Stimulated activated naive CD8-positive, alpha-beta T cell treated with anti-CD3 and anti-CD28 coated beads, Interleukin-15, Interleukin-2, amounts not matched to agents 100 ng/mL and 50 ng/mL, for 24 hours (primary cell): ENCODE measurements at regions not wholly inside any gene's neighbourhood (a gene's known extent, or its start where the extent isn't known, plus 50 kb on each side); places are given as distances from the start of the nearest gene placed in this dataset.

Experiments used
- H3K27ac Mint-ChIP-seq: one replicate; pipeline ENCODE4 v1.8.0; 2021; ENCODE audit warnings: mild to moderate bottlenecking, mixed read lengths
- H3K27me3 Mint-ChIP-seq: one replicate; pipeline ENCODE4 v1.8.0; 2021; ENCODE audit warnings: mixed read lengths
- H3K36me3 Mint-ChIP-seq: one replicate; pipeline ENCODE4 v1.8.0; 2021; ENCODE audit warnings: low read depth, mixed read lengths
- H3K4me1 Mint-ChIP-seq: one replicate; pipeline ENCODE4 v1.8.0; 2021; ENCODE audit warnings: low read depth, mixed read lengths
- H3K4me3 Mint-ChIP-seq: one replicate; pipeline ENCODE4 v1.8.0; 2021; ENCODE audit warnings: mild to moderate bottlenecking, mixed read lengths
- H3K9me3 Mint-ChIP-seq: one replicate; pipeline ENCODE4 v1.8.0; 2021; ENCODE audit warnings: mixed read lengths

DNA sequence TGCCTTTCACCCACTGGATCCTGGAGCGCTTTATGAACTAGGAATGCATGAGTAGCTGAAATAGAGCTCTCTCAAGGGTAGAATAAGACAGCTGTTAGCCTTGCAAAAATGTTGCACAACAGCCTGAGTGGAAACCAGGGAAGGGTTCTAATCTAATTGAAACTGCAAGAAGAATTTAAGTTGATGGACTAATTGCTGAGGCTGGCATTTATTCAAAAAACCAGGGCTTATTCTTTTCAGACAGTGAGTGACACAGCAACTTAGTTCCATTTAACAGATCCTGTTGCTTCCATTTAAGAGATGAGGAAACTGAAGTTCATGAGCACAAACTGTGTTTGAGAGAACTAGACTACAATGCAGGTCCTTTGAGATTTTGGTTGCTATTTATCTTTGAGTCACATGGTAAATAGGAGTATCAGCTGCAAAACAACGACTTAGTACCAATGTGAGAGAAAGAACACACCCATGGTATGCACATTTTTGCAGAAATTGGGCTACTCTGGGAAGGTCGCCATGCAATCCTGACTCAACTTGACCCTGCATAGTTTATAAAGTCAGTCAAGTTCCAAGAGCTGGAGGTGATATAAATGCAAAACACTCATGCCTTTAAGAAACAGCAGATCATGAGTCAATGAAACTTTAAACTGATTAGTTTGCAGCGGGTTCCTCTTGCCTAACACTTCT is 76.4 kb upstream of the PARD3B start:
- Mint-ChIP-seq H3K36me3 (no peaks in the 10 kb centered on the region), H3K4me3 (no peak overlapping the region), H3K27ac (no peak overlapping the region), H3K27me3 (peaks cover 9% of the 10 kb centered on the region), H3K9me3 (no peaks in the 10 kb centered on the region), H3K4me1 (no peaks in the 10 kb centered on the region)

DNA sequence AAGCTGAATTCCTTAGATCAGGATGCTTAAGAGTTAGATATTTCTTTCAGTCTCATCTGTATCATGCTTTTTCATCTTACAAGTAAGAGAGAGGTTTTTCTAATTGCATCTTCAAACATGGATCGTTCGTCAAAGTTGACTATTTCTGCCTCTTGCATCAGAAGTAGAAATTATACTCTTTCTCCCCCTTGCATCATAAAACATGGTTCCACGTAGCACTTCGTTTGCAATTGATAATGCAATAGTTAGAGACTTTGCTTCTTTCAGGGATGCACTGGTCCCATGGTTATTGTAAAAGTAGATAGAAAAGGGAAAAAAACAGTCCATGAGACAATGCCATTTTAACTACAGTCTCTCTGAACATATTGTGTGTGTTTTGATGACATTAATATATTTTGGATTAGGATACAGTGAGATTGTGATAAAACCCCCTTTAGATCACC is 75.1 kb upstream of the PARD3B start:
- H3K4me1 Mint-ChIP-seq, result no peaks in the 10 kb centered on the region
- H3K9me3 Mint-ChIP-seq, result no peaks in the 10 kb centered on the region
- H3K27ac Mint-ChIP-seq, result no peak overlapping the region
- H3K36me3 Mint-ChIP-seq, result no peaks in the 10 kb centered on the region
- H3K27me3 Mint-ChIP-seq, result peaks cover 7% of the 10 kb centered on the region
- H3K4me3 Mint-ChIP-seq, result no peak overlapping the region

DNA sequence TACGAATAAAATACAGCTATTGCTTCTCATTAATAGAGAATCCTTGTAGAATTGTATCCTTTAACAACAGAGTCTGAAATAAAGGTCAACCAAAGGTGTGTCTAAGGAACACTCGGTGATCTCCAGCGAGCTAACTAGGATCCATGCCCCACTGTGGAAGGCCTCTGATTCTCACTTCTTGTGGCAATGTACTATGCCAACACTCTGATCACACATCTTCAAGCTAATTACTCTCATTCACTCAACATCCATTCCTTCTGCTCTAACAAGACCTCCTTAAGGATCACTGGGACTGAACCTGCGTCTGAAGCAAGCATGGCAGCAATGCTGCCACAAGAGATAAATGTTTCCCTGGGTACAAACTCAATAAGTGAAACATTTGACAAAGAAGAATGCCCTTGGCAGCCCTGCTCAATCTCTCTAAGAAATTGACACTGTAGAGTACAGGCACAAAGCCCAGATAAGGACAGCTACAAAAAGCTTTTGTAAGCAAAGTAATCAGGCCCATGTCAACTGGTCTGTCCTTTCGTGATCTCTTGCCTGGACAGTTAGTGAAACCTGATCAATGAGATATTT is 74.6 kb upstream of the PARD3B start:
- Mint-ChIP-seq H3K4me1 (no peaks in the 10 kb centered on the region), H3K27me3 (peaks cover 7% of the 10 kb centered on the region), H3K9me3 (no peaks in the 10 kb centered on the region), H3K27ac (no peak overlapping the region), H3K4me3 (no peak overlapping the region), H3K36me3 (no peaks in the 10 kb centered on the region)

DNA sequence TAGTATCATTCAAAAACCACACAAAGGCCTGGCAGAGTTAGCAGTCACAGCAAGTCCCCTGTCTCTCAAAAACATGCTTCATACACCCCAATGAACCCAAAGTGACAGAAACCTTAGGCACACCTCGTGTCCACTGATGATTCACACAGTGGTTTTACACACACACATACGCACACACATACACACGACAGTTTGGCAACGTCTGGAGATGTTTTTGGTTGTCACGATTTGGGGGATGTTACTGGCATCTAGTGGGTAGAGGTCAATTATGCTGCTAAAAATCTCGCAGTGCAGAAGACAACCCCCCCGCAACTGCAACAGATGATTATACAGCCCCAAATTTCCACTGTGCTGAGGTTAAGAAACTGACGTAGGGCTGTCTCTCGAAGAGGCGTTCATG is 72.9 kb upstream of the PARD3B start:
- H3K4me1 Mint-ChIP-seq, result no peaks in the 10 kb centered on the region
- H3K27ac Mint-ChIP-seq, result no peak overlapping the region
- no peaks in the 10 kb centered on the region for H3K36me3 Mint-ChIP-seq
- no peaks in the 10 kb centered on the region for H3K9me3 Mint-ChIP-seq
- no peak overlapping the region for H3K4me3 Mint-ChIP-seq
- peaks cover 7% of the 10 kb centered on the region for H3K27me3 Mint-ChIP-seq

DNA sequence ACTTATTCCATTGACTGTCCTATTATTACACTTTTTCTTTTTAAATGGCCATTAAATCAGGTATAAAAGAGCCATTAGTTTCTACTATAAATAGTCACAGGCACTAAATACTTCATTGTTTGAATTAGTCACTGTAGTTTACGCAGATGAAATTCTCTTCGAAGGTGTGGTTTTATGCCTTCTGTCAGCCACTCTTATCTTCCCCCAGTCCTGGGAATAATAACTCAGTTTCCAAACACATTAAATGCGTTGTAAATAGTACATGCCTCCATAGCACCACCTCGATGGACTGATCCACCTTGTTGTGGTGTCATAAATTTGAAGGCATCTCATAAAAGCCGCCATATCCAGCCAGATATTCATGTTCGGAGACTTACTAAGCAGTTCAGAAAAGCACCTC is 72.1 kb upstream of the PARD3B start:
- H3K4me3 Mint-ChIP-seq, result no peak overlapping the region

DNA sequence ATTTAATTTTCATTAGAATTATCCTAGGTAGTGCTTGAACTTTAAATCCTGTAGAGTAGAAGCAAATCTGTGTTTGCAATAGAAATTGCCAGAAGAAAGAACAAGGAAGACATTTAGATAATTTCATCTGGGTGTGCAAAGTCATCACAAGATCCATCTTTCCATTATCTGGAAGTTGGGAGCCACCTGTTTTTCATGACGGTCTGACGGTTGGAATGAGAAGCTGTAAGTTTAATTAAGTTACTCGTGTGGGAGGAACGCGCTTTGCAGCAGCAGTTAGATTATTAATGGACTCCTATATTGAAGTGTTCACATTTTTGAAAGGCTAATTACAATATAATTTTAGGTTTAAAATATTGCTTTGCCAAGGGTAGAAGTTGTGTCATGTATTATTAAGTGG is 69.9 kb upstream of the PARD3B start:
- H3K27me3 Mint-ChIP-seq, result no peaks in the 10 kb centered on the region
- no peaks in the 10 kb centered on the region for H3K36me3 Mint-ChIP-seq
- no peak overlapping the region for H3K4me3 Mint-ChIP-seq
- no peaks in the 10 kb centered on the region for H3K4me1 Mint-ChIP-seq
- H3K9me3 Mint-ChIP-seq, result no peaks in the 10 kb centered on the region
- no peak overlapping the region for H3K27ac Mint-ChIP-seq

More for the DNA sequence above, 72.1 kb upstream of the PARD3B start:
- Mint-ChIP-seq H3K9me3 (no peaks in the 10 kb centered on the region), H3K4me1 (no peaks in the 10 kb centered on the region), H3K27me3 (no peaks in the 10 kb centered on the region), H3K27ac (no peak overlapping the region), H3K36me3 (no peaks in the 10 kb centered on the region)

DNA sequence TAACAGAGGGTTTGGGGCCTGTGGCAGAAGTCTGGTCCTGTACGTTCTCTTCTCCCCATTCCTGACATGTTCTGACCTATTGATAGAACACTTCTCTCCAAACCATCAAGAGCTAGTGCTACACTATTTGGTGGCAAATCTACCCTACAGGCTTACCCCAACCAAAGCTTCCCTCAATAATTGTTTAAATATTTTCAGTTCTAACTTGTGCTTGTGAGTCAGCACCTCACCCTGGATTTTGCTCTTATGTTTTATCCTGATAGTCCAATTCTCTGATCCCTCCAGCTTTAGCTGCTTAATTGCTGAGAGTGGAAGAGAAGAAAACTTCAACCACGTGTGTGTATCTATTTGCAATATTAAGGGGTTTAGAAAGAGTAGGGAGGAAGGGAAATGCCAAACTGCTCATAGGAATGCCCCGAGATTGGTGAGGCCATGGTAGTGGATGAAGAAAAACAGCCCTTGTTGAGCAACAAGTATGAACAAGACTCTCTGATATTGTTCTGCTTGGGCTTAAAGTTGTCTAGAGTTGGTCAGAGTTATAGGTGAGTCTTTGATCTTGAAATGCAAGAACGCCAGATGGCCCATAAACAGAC is 67.8 kb upstream of the PARD3B start:
- Mint-ChIP-seq H3K4me3 (no peak overlapping the region), H3K36me3 (no peaks in the 10 kb centered on the region), H3K27ac (no peak overlapping the region), H3K4me1 (no peaks in the 10 kb centered on the region), H3K9me3 (no peaks in the 10 kb centered on the region), H3K27me3 (no peaks in the 10 kb centered on the region)

DNA sequence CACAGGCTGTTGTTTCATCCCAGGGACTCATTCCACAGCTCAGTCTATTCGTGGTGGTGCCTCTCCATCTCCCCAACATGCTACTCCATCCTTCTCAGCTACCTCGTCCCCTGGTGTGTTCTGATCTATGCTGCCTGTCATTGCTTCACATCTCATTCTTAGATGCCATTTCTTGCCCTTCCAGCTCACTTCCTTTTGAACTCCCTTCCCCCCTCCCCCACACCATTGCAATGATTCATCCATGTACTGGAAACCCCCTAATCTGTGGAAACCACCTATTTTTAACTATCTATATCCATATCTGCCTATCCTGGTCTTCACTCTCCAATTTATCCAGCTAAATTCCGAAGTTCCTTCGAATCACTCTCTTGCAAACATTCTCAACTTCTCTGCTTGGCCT is 65.7 kb upstream of the PARD3B start:
- H3K4me1 Mint-ChIP-seq, result no peaks in the 10 kb centered on the region
- no peaks in the 10 kb centered on the region for H3K36me3 Mint-ChIP-seq
- no peak overlapping the region for H3K4me3 Mint-ChIP-seq
- no peaks in the 10 kb centered on the region for H3K27me3 Mint-ChIP-seq
- no peak overlapping the region for H3K27ac Mint-ChIP-seq
- H3K9me3 Mint-ChIP-seq, result no peaks in the 10 kb centered on the region

DNA sequence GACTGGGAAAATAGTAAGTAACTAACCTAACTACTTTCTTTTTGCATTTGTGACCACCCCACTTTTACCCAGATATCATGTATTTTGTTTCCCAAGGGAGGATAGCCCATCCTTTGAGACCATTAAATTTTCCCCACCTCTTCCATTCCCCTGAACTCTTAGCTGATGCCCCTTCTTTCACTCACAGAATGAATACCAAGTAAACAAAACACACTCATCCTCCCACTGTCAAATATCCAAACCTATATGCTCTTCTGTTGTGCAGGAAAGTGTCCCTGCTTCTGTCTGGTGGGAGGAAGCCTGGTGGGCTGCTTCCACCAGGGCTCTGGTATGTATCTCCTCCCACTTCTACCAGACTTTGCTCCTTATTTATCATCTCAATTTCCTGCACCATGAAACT is 64.6 kb upstream of the PARD3B start:
- H3K4me3 Mint-ChIP-seq, result no peak overlapping the region
- H3K9me3 Mint-ChIP-seq, result no peaks in the 10 kb centered on the region
- H3K27ac Mint-ChIP-seq, result no peak overlapping the region
- no peaks in the 10 kb centered on the region for H3K4me1 Mint-ChIP-seq
- no peaks in the 10 kb centered on the region for H3K27me3 Mint-ChIP-seq
- no peaks in the 10 kb centered on the region for H3K36me3 Mint-ChIP-seq

DNA sequence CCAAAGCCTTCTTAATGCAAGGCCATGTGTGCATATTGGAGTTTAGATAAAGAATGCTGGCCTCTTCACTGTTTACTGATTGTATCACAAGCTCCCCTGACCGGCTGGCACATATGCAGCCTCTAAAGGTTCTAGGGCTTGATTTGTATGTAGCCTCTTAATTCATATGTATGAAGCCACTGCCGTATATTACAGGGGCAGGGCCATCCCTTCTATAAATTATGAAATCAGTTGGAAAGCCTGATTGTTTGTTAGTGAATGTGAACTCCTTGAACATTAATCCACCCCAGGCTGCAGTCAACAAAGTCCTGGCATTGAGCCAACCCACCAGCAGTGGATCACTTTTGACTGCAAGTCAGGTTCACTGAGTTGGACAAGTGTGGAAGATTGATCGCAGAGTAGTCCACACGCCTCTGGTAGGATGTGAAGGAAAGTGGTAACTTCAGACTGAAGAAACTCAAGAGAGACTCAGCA is 61.6 kb upstream of the PARD3B start:
- no peak overlapping the region for H3K4me3 Mint-ChIP-seq
- no peaks in the 10 kb centered on the region for H3K9me3 Mint-ChIP-seq
- peaks cover 4% of the 10 kb centered on the region for H3K27me3 Mint-ChIP-seq
- H3K4me1 Mint-ChIP-seq, result no peaks in the 10 kb centered on the region
- H3K27ac Mint-ChIP-seq, result no peak overlapping the region
- H3K36me3 Mint-ChIP-seq, result no peaks in the 10 kb centered on the region

DNA sequence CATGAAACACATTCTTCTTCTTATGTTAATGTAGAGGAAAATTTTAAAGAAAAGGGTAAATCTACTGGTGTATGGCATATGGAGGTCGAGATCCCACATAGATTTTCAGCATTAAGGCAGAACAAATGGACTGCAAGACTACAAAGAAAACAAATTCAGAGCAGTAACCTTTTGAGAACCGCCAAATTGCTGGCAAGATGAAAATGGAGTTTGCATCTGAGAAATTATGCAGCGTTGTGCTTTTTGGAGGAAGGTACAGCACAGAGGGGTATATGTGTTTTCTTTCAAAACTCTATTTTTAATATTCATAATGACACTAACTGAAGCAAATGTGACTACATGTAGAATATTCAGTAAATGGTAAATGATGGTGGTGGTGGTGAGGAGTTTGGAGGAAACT is 59.0 kb upstream of the PARD3B start:
- Mint-ChIP-seq H3K27ac (no peak overlapping the region), H3K4me3 (no peak overlapping the region), H3K4me1 (no peaks in the 10 kb centered on the region), H3K36me3 (no peaks in the 10 kb centered on the region), H3K9me3 (no peaks in the 10 kb centered on the region), H3K27me3 (peaks cover 7% of the 10 kb centered on the region)

DNA sequence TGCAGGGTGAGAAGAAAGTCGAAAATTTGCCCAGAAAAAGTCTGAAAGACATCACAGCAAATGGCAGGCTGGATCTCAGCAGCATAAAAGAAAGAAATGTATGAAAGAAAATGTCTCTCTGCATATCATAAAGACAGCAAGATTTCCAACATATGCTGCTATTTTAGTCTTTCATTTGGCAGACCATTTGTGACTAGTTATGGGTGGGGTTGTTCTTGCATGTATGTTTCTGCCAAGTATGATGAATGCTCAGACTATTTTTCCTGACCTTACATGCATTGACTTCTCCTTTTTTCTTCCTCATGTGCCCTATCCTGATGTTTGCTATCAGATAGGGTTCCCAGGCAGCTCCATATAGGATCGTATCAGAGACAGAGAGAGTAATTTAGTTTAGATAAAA is 58.5 kb upstream of the PARD3B start:
- no peaks in the 10 kb centered on the region for H3K9me3 Mint-ChIP-seq
- no peak overlapping the region for H3K4me3 Mint-ChIP-seq
- H3K36me3 Mint-ChIP-seq, result no peaks in the 10 kb centered on the region
- peaks cover 7% of the 10 kb centered on the region for H3K27me3 Mint-ChIP-seq
- H3K4me1 Mint-ChIP-seq, result no peaks in the 10 kb centered on the region
- H3K27ac Mint-ChIP-seq, result no peak overlapping the region

DNA sequence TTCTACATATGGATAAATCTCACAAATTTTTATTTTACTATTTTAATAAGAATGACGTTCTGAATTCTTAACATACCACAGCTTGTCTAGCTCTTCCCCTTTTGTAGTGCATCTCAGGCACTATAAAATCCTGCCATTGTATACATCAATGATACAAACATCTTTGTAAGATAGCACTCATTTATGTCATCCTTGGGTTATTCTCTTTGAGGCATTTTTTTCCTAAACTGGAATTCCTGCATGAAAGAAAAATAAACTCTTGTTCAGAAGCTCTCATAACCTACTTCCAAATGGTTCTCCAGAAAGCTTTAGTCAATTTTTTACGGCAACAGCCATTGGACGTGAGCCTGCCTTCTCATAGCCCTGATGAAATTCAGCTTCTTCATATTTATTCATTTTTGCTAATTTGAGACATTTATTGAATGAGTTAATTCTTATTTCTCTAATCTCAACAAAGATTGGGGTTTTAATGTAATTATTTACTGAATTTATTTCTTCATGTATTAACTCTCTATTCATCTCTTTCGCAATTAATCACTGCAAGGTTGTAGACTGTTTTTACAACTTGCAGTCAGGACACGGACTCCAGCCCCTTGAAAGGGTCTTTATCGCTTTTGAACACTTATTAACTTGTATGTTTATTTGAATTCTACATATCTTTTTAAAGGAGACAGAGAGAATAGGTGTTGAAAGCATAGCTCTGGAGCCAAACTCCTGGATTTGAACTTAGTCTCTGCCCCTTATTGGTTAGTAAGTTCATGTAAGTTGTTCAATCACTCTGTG is 57.6 kb upstream of the PARD3B start:
- Mint-ChIP-seq H3K4me1 (no peaks in the 10 kb centered on the region), H3K9me3 (no peaks in the 10 kb centered on the region), H3K36me3 (no peaks in the 10 kb centered on the region), H3K27ac (no peak overlapping the region), H3K4me3 (no peak overlapping the region), H3K27me3 (peaks cover 7% of the 10 kb centered on the region)

DNA sequence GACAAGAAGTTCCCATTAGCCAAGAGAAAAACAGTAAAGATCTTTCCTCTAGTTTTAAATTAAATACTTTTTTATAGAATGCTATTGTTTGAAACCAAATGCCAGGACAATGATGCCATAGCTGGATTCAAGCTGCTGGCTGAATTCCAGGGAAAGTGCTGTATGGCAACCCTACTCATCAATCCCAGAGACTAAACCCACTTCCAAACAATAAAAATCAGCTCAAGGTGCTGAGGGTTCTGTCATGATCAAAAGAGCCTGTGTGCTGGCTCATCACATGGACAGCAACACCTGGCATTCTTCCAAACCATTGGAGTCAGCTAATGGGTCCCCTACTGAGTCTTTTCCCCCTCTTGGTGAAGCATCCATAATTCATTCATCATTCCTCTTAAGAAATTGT is 53.7 kb upstream of the PARD3B start:
- no peaks in the 10 kb centered on the region for H3K4me1 Mint-ChIP-seq
- H3K27ac Mint-ChIP-seq, result no peak overlapping the region
- peaks cover 11% of the 10 kb centered on the region for H3K27me3 Mint-ChIP-seq
- no peak overlapping the region for H3K4me3 Mint-ChIP-seq
- H3K9me3 Mint-ChIP-seq, result no peaks in the 10 kb centered on the region
- no peaks in the 10 kb centered on the region for H3K36me3 Mint-ChIP-seq

DNA sequence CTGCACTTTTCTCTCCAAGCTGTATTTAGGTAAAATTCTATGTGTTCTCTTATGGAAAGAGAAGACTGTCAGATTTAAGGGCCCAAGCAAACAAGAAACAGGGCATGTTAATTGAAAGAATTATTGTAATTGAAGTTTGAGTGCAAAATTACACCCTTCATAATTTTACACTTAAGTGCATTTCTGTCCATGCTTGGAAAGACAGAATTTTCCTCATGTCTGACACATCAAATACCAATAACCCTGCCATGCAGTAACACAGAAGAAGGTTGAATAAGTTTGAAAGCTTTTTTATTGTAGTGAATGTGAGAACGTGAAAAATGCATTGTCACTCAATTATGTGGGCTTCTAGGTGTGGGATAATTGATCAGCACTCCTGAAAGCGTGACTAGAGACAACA is 52.9 kb upstream of the PARD3B start:
- peaks cover 7% of the 10 kb centered on the region for H3K27me3 Mint-ChIP-seq
- H3K36me3 Mint-ChIP-seq, result no peaks in the 10 kb centered on the region
- no peaks in the 10 kb centered on the region for H3K9me3 Mint-ChIP-seq
- H3K4me3 Mint-ChIP-seq, result no peak overlapping the region
- H3K27ac Mint-ChIP-seq, result no peak overlapping the region
- H3K4me1 Mint-ChIP-seq, result no peaks in the 10 kb centered on the region
